OCI-LY7 (cell line): ENCODE measurements at regions not wholly inside any gene's neighbourhood (a gene's known extent, or its start where the extent isn't known, plus 50 kb on each side); places are given as distances from the start of the nearest gene placed in this dataset.
A peak's percentile ranks its signal among the peaks of the same experiment; 100 is the strongest.

ENCODE experiments used
- BruUV-seq: library from RNA; stranded (reverse); fragments of 400-500 nt; replicated peaks from 2 replicates; lab custom pipeline; 2021; lab: Mats Ljungman, UMichigan
- CTCF ChIA-PET: fragments of 300-600 bp; sonication (Branson Sonifier 250); formaldehyde crosslinking; loops from one replicate; lab custom pipeline; 2022; ENCODE audit warnings: antibody characterized with exemption; ENCODE audit not compliant: unreplicated experiment; lab: Charles Lee
- POLR2A ChIA-PET: fragments of 300-600 bp; sonication (Branson Sonifier 250); formaldehyde crosslinking; loops from one replicate; lab custom pipeline; 2022; ENCODE audit warnings: antibody characterized with exemption; lab: Charles Lee
- DNase-seq: peaks from one replicate; pipeline ENCODE4 v3.0.0-alpha.2; 2015; ENCODE audit warnings: low spot score
- H2AFZ ChIP-seq: fragments of 200-600 bp; sonication (generic), shearing (Covaris generic); 2 replicates; pipeline ENCODE4 v1.6.1; 2014; ENCODE audit warnings: mild to moderate bottlenecking, antibody characterized with exemption, low read length, moderate library complexity
- H3K27ac ChIP-seq: fragments of 200-600 bp; sonication (generic); 2 replicates; pipeline ENCODE4 v1.5.1; 2014; ENCODE audit warnings: mixed run types, low read depth, mild to moderate bottlenecking, moderate library complexity, low read length, inconsistent platforms; ENCODE audit not compliant: poor library complexity, severe bottlenecking
- H3K36me3 ChIP-seq: fragments of 200-600 bp; sonication (generic); 2 replicates; pipeline ENCODE4 v1.6.1; 2014; ENCODE audit warnings: mild to moderate bottlenecking, antibody characterized with exemption, low read length, moderate library complexity, mixed read lengths; ENCODE audit not compliant: insufficient read depth
- H3K4me1 ChIP-seq: fragments of 200-600 bp; sonication (generic); 2 replicates; pipeline ENCODE4 v1.5.1; 2014; ENCODE audit warnings: mild to moderate bottlenecking, low read length; ENCODE audit not compliant: insufficient read depth, poor library complexity, severe bottlenecking
- H3K4me2 ChIP-seq: fragments of 200-600 bp; sonication (generic); 2 replicates; pipeline ENCODE4 v1.6.1; 2014; ENCODE audit warnings: mild to moderate bottlenecking, low read length
- H3K4me3 ChIP-seq: fragments of 200-600 bp; sonication (generic); 2 replicates; pipeline ENCODE4 v1.5.1; 2014; ENCODE audit warnings: mild to moderate bottlenecking, low read depth, low read length; ENCODE audit not compliant: poor library complexity, severe bottlenecking
- H3K79me2 ChIP-seq: fragments of 200-600 bp; sonication (generic); 2 replicates; pipeline ENCODE4 v1.6.1; 2016; ENCODE audit warnings: low read depth, mild to moderate bottlenecking, low read length, moderate library complexity, mixed read lengths; ENCODE audit not compliant: insufficient read depth
- H3K9me2 ChIP-seq: fragments of 200-600 bp; sonication (generic); 2 replicates; pipeline ENCODE4 v1.6.1; 2016; ENCODE audit warnings: mild to moderate bottlenecking, low read length, mixed read lengths; ENCODE audit not compliant: insufficient read depth
- H3K9me3 ChIP-seq: fragments of 200-600 bp; sonication (generic); 2 replicates; pipeline ENCODE4 v1.6.1; 2014; ENCODE audit warnings: mild to moderate bottlenecking, mixed run types, low read length, mixed read lengths
- H4K20me1 ChIP-seq: fragments of 200-600 bp; sonication (generic); 2 replicates; pipeline ENCODE4 v1.6.1; 2014; ENCODE audit warnings: mild to moderate bottlenecking, antibody characterized with exemption, low read length, moderate library complexity, mixed read lengths; ENCODE audit not compliant: insufficient read depth
- CTCF ChIP-seq: fragments of 200-600 bp; sonication (generic); conservative IDR thresholded peaks from 2 replicates; pipeline ENCODE4 v1.5.1; 2014; ENCODE audit warnings: mild to moderate bottlenecking, antibody characterized with exemption, low read length, moderate library complexity, mixed read lengths
- EZH2phosphoT487 ChIP-seq: fragments of 200-600 bp; sonication (generic); IDR thresholded peaks from 2 replicates; pipeline ENCODE4 v1.6.1; 2018; ENCODE audit warnings: low read depth, borderline replicate concordance, mild to moderate bottlenecking, mixed run types, antibody characterized with exemption, low read length, moderate library complexity, mixed read lengths
- intact Hi-C: fragments of 100-400 bp; cut with micrococcal nuclease; formaldehyde crosslinking; loops from one replicate; pipeline ENCODE4 v1.10.0; 2022; ENCODE audit not compliant: unreplicated experiment

- H3K79me2 ChIP-seq, result no peaks in the 10 kb centered on the region
- H2AFZ ChIP-seq, result peak overlapping the region; percentile 22; the same call in 1 of the 2 replicates
- H3K4me3 ChIP-seq, result no peak overlapping the region
- intact Hi-C loops, result no loop called here
- no peaks in the 10 kb centered on the region for H3K36me3 ChIP-seq
- no TSS peak for BruUV-seq
- DNase-seq, result no peak
- no peaks in the 10 kb centered on the region for H3K9me2 ChIP-seq
- TF ChIP-seq EZH2phosphoT487, result no peak
- no peak for TF ChIP-seq CTCF
- no peak overlapping the region for H3K27ac ChIP-seq
- no peaks in the 10 kb centered on the region for H4K20me1 ChIP-seq
- peaks cover 6% of the 10 kb centered on the region for H3K9me3 ChIP-seq
- CTCF ChIA-PET, result no interaction called here
- POLR2A ChIA-PET, result interaction anchor here (0.7 kb wide), 1 partner anchor 98 kb away, joined by 4 read pairs; no protein-coding TSS in a partner anchor
- H3K4me2 ChIP-seq, result no peak overlapping the region
- no peaks in the 10 kb centered on the region for H3K4me1 ChIP-seq
Measured at GRCh38 chr15:67899596-67900283, 59.9 kb upstream of the RNU6-1 start.

GRCh38 chr15:67900621-67901147 is 60.8 kb upstream of the RNU6-1 start:
- no peak for TF ChIP-seq CTCF
- TF ChIP-seq EZH2phosphoT487, result no peak
- intact Hi-C loops, result no loop called here
- ChIA-PET POLR2A (no interaction called here), CTCF (no interaction called here)
- H3K4me1 ChIP-seq, result no peaks in the 10 kb centered on the region
- no peak overlapping the region for H3K4me3 ChIP-seq
- BruUV-seq, result no TSS peak
- no peaks in the 10 kb centered on the region for H4K20me1 ChIP-seq
- no peaks in the 10 kb centered on the region for H3K9me3 ChIP-seq
- no peak overlapping the region for H3K4me2 ChIP-seq
- no peak for DNase-seq
- H3K79me2 ChIP-seq, result no peaks in the 10 kb centered on the region
- no peaks in the 10 kb centered on the region for H3K9me2 ChIP-seq
- no peak overlapping the region for H2AFZ ChIP-seq
- no peaks in the 10 kb centered on the region for H3K36me3 ChIP-seq
- H3K27ac ChIP-seq, result no peak overlapping the region

- Histone ChIP-seq H3K9me2 (no peaks in the 10 kb centered on the region), H3K4me1 (no peaks in the 10 kb centered on the region), H3K9me3 (no peaks in the 10 kb centered on the region), H3K79me2 (no peaks in the 10 kb centered on the region), H4K20me1 (no peaks in the 10 kb centered on the region), H3K4me3 (no peak overlapping the region), H3K36me3 (no peaks in the 10 kb centered on the region), H3K27ac (no peak overlapping the region), H2AFZ (no peak overlapping the region), H3K4me2 (no peak overlapping the region)
- TF ChIP-seq EZH2phosphoT487 (no peak), CTCF (no peak)
- BruUV-seq, result no TSS peak
- intact Hi-C loops, result no loop called here
- POLR2A ChIA-PET, result no interaction called here
- DNase-seq, result no peak
- CTCF ChIA-PET, result no interaction called here
Measured at GRCh38 chr15:67901922-67902321, 62.1 kb upstream of the RNU6-1 start.
